ENCODE measurements at regions not wholly inside any gene's neighbourhood (a gene's known extent, or its start where the extent isn't known, plus 50 kb on each side); places are given as distances from the start of the nearest gene placed in this dataset.
"Not testable (repeated sequence)": the region's sequence is repeated elsewhere in the genome, so short reads cannot be mapped to it uniquely, and the experiment has no call there.

- H3K9me3 ChIP-seq: no peaks in the 10 kb centered on the region
- TF ChIP-seq POLR2A (IDR thresholded peaks at IDR 0.05) (no peak), POLR2AphosphoS5 (IDR thresholded peaks at IDR 0.05) (no peak), EP300 (IDR thresholded peaks at IDR 0.05; ENCODE audit: low read depth) (no peak), CTCF (IDR thresholded peaks at IDR 0.05) (no peak)
- in situ Hi-C loops (cut with MboI; ENCODE audit: low pct_ligation_motif_present in 1 of 4, low pct_unique_long_range_greater_than_20kb in 1 of 4, low sequenced_read_pairs in 3 of 4): no loop called here
- intact Hi-C loops (cut with DNase I; ENCODE audit: low total_unique reads): no loop called here
- H3K27ac ChIP-seq: no peak overlapping the region
- no peaks in the 10 kb centered on the region for H3K4me1 ChIP-seq
- no peaks in the 10 kb centered on the region for H3K36me3 ChIP-seq
- DNase-seq: no peak
- WGBS, 2 donors (ENCODE audit: low coverage in 1 of 2): 52 to 69% methylated on average over 3 to 4 of the region's 4 CpGs
- H3K4me3 ChIP-seq: no peak overlapping the region
- no peaks in the 10 kb centered on the region for H3K27me3 ChIP-seq
These were observed 554.5 kb downstream of the TMEM121 start for GRCh38 chr14:106080922-106081321.

- H3K36me3 ChIP-seq; H3K4me1 ChIP-seq; DNase-seq; intact Hi-C loops (cut with DNase I; ENCODE audit: low total_unique reads); H3K27me3 ChIP-seq; H3K4me3 ChIP-seq; H3K27ac ChIP-seq; H3K9me3 ChIP-seq; in situ Hi-C loops (cut with MboI; ENCODE audit: low pct_ligation_motif_present in 1 of 4, low pct_unique_long_range_greater_than_20kb in 1 of 4, low sequenced_read_pairs in 3 of 4): not testable (repeated sequence)
- WGBS, 2 donors (ENCODE audit: low coverage in 1 of 2): 70 to 75% methylated on average over 3 to 4 of the region's 6 CpGs
These were observed 555.3 kb downstream of the TMEM121 start for GRCh38 chr14:106081721-106082120.

GRCh38 chr14:106083082-106083481 lies 556.7 kb downstream of the TMEM121 start:
- H3K27me3 ChIP-seq: no peaks in the 10 kb centered on the region
- WGBS, 2 donors (ENCODE audit: low coverage in 1 of 2): 27% methylated on average over 2 of the region's 2 CpGs; no CpG with 5 or more reads in 1 of the 2 donors
- H3K36me3 ChIP-seq: no peaks in the 10 kb centered on the region
- no peaks in the 10 kb centered on the region for H3K4me1 ChIP-seq
- TF ChIP-seq POLR2AphosphoS5 (IDR thresholded peaks at IDR 0.05) (no peak), POLR2A (IDR thresholded peaks at IDR 0.05) (no peak), CTCF (IDR thresholded peaks at IDR 0.05) (no peak), EP300 (IDR thresholded peaks at IDR 0.05; ENCODE audit: low read depth) (no peak)
- DNase-seq: no peak
- no peaks in the 10 kb centered on the region for H3K9me3 ChIP-seq
- no peak overlapping the region for H3K27ac ChIP-seq
- no peak overlapping the region for H3K4me3 ChIP-seq
- intact Hi-C loops (cut with DNase I; ENCODE audit: low total_unique reads) (no loop called here), in situ Hi-C loops (cut with MboI; ENCODE audit: low pct_ligation_motif_present in 1 of 4, low pct_unique_long_range_greater_than_20kb in 1 of 4, low sequenced_read_pairs in 3 of 4) (no loop called here)

- no peaks in the 10 kb centered on the region for H3K9me3 ChIP-seq
- no peaks in the 10 kb centered on the region for H3K36me3 ChIP-seq
- TF ChIP-seq CTCF (IDR thresholded peaks at IDR 0.05) (no peak), POLR2A (IDR thresholded peaks at IDR 0.05) (no peak), EP300 (IDR thresholded peaks at IDR 0.05; ENCODE audit: low read depth) (no peak)
- H3K4me3 ChIP-seq: no peak overlapping the region
- intact Hi-C loops (cut with DNase I; ENCODE audit: low total_unique reads) (no loop called here), in situ Hi-C loops (cut with MboI; ENCODE audit: low pct_ligation_motif_present in 1 of 4, low pct_unique_long_range_greater_than_20kb in 1 of 4, low sequenced_read_pairs in 3 of 4) (no loop called here)
- no peak for DNase-seq
- no peaks in the 10 kb centered on the region for H3K27me3 ChIP-seq
- H3K27ac ChIP-seq: no peak overlapping the region
- 69% methylated on average over 7 of the region's 8 CpGs; no CpG with 5 or more reads in 1 of the 2 donors for WGBS, 2 donors (ENCODE audit: low coverage in 1 of 2)
- H3K4me1 ChIP-seq: no peaks in the 10 kb centered on the region
These were observed 561.5 kb downstream of the TMEM121 start for GRCh38 chr14:106087837-106088236.

- 50 to 63% methylated on average over 1 to 3 of the region's 3 CpGs for WGBS, 2 donors (ENCODE audit: low coverage in 1 of 2)
- H3K27ac ChIP-seq; H3K36me3 ChIP-seq; H3K9me3 ChIP-seq; intact Hi-C loops (cut with DNase I; ENCODE audit: low total_unique reads); H3K27me3 ChIP-seq; H3K4me3 ChIP-seq; H3K4me1 ChIP-seq; DNase-seq; in situ Hi-C loops (cut with MboI; ENCODE audit: low pct_ligation_motif_present in 1 of 4, low pct_unique_long_range_greater_than_20kb in 1 of 4, low sequenced_read_pairs in 3 of 4): not testable (repeated sequence)
These were observed 562.5 kb downstream of the TMEM121 start for GRCh38 chr14:106088860-106089259.
